ENCODE measurements at regions not wholly inside any gene's neighbourhood (a gene's known extent, or its start where the extent isn't known, plus 50 kb on each side); places are given as distances from the start of the nearest gene placed in this dataset.

- Histone ChIP-seq H3K27ac (ENCODE audit: low read length) (no peak overlapping the region), H3K9me3 (replicated peaks; ENCODE audit: control insufficient read depth, low read depth, low read length) (no peaks in the 10 kb centered on the region), H3K27me3 (ENCODE audit: control insufficient read depth, insufficient read depth, low read length) (peaks cover 3% of the 10 kb centered on the region), H3K4me3 (ENCODE audit: low read length) (no peak overlapping the region), H3K36me3 (ENCODE audit: control insufficient read depth, insufficient read depth, low read length) (no peaks in the 10 kb centered on the region), H3K4me1 (ENCODE audit: control insufficient read depth, insufficient read depth, low read length) (peaks cover 2% of the 10 kb centered on the region)
- WGBS (ENCODE audit: insufficient coverage): no CpG with 5 or more reads among the region's 1 CpG
- no peak for DNase-seq
These were observed 55.6 kb upstream of the XCR1 start for GRCh38 chr3:46082849-46083248.

DNA sequence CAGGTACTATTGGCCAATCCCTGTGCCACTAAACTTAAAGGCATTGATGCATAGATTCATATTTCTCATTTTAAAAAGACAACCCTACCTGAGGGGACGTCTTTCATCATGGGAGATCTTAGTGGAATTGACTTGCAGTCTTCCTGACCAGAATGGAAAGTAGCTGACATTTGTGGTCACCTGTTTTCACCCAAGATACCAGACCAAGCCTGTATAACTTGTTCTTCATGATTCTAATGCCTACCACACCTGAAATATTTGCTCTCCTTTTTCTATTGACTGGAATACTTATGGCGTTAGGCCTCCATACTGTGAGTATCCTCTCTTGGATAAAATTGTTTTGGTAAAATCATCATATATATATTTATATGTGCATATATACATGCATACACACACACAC lies 54.7 kb upstream of the XCR1 start:
- DNase-seq: no peak
- peaks cover 2% of the 10 kb centered on the region for H3K4me1 ChIP-seq (ENCODE audit: control insufficient read depth, insufficient read depth, low read length)
- no peak overlapping the region for H3K27ac ChIP-seq (ENCODE audit: low read length)
- no CpG with 5 or more reads among the region's 2 CpGs for WGBS (ENCODE audit: insufficient coverage)
- peaks cover 4% of the 10 kb centered on the region for H3K27me3 ChIP-seq (ENCODE audit: control insufficient read depth, insufficient read depth, low read length)
- no peak overlapping the region for H3K4me3 ChIP-seq (ENCODE audit: low read length)
- no peaks in the 10 kb centered on the region for H3K36me3 ChIP-seq (ENCODE audit: control insufficient read depth, insufficient read depth, low read length)
- H3K9me3 ChIP-seq (replicated peaks; ENCODE audit: control insufficient read depth, low read depth, low read length): no peaks in the 10 kb centered on the region

GRCh38 chr3:46080969-46081345 lies 53.7 kb upstream of the XCR1 start:
- Histone ChIP-seq H3K4me1 (ENCODE audit: control insufficient read depth, insufficient read depth, low read length) (peaks cover 2% of the 10 kb centered on the region), H3K9me3 (replicated peaks; ENCODE audit: control insufficient read depth, low read depth, low read length) (no peaks in the 10 kb centered on the region), H3K27me3 (ENCODE audit: control insufficient read depth, insufficient read depth, low read length) (peaks cover 6% of the 10 kb centered on the region), H3K36me3 (ENCODE audit: control insufficient read depth, insufficient read depth, low read length) (no peaks in the 10 kb centered on the region), H3K27ac (ENCODE audit: low read length) (no peak overlapping the region), H3K4me3 (ENCODE audit: low read length) (no peak overlapping the region)
- peak; percentile 25 for DNase-seq
- whole genome bisulfite sequencing (ENCODE audit: insufficient coverage): no CpG with 5 or more reads among the region's 2 CpGs

DNA sequence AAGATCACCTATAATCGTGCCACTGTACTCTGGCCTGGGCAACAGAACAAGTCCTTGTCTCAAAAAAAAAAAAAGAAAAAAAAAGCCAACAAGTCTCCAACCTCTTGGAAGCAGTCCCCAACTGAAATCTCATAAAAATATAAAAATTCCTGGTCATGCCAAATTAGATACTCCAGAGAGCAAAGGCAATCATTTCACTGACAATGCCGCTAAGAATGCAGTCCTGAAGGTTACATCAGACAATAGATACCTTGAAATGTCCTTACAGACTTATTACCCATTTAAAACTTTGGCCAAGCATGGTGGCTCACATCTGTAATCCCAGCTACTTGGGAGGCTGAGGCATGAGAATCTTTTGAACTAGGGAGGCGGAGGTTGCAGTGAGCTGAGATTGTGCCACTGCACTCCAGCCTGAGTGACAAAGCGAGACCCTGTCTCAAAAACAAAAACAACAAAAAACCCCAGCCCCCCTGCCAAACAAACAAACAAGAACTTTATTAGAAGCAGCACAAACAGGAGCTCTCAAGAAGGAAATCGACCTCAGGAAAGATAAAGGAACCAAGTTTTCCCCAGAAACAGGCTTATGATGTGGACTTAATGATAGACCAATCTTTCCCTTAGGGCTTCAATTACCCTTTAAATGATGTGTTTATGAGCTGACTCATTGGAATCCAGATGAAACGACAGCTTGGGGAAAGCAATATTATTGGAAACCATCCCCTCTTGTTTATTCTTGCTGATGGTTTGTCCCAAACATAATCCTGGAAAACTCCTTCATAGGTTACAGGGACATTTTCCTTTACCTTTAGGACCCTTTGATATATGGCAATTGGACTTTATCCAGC lies 53.1 kb upstream of the XCR1 start:
- H3K4me3 ChIP-seq (ENCODE audit: low read length): no peak overlapping the region
- H3K27me3 ChIP-seq (ENCODE audit: control insufficient read depth, insufficient read depth, low read length): peaks cover 4% of the 10 kb centered on the region
- peak; percentile 34 for DNase-seq
- WGBS (ENCODE audit: insufficient coverage): 50% methylated on average over 1 of the region's 6 CpGs
- H3K36me3 ChIP-seq (ENCODE audit: control insufficient read depth, insufficient read depth, low read length): no peaks in the 10 kb centered on the region
- H3K27ac ChIP-seq (ENCODE audit: low read length): no peak overlapping the region
- H3K4me1 ChIP-seq (ENCODE audit: control insufficient read depth, insufficient read depth, low read length): peaks cover 2% of the 10 kb centered on the region
- H3K9me3 ChIP-seq (replicated peaks; ENCODE audit: control insufficient read depth, low read depth, low read length): no peaks in the 10 kb centered on the region

DNA sequence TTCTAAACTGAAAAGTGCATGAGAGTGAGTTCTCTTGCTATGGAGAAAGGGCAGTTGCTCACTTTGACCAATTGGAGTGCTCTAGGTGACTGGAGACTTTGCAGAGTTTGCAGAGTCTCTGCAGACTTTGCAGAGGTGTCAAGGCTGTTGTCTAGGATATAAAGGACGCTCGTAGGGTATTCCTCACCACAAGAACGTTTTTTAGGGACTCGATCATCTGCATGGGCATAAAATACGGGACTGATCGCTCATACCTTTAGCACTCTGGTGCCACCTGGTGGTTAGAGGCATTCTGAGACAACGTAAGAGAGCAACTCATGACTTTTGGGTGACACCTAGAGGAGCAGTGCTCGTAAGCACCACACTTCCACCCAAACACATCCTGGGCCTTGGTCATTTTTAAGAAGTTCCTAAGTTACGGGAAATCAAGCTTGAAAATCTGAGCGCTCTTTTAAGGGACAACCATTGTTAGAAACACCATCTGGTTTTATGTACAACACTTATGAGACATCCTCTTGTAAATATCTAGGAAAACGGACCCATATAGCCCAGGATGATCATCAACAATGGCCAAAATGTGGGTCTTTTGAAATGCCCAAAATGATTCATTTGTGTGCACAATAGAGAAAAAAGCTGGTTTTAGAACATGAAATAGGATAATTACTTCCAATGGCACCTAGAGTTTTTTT lies 51.6 kb upstream of the XCR1 start:
- no peaks in the 10 kb centered on the region for H3K9me3 ChIP-seq (replicated peaks; ENCODE audit: control insufficient read depth, low read depth, low read length)
- peak; percentile 96 for DNase-seq
- WGBS (ENCODE audit: insufficient coverage): 0% methylated on average over 8 of the region's 11 CpGs
- peaks cover 2% of the 10 kb centered on the region for H3K4me1 ChIP-seq (ENCODE audit: control insufficient read depth, insufficient read depth, low read length)
- H3K4me3 ChIP-seq (ENCODE audit: low read length): no peak overlapping the region
- no peak overlapping the region for H3K27ac ChIP-seq (ENCODE audit: low read length)
- no peaks in the 10 kb centered on the region for H3K36me3 ChIP-seq (ENCODE audit: control insufficient read depth, insufficient read depth, low read length)
- H3K27me3 ChIP-seq (ENCODE audit: control insufficient read depth, insufficient read depth, low read length): peaks cover 4% of the 10 kb centered on the region
